PC-9 (cell line): ENCODE measurements at regions not wholly inside any gene's neighbourhood (a gene's known extent, or its start where the extent isn't known, plus 50 kb on each side); places are given as distances from the start of the nearest gene placed in this dataset.

Experiments used
- CTCF ChIP-seq: fragments of 200-600 bp; sonication (generic); conservative IDR thresholded peaks from 2 replicates; pipeline ENCODE4 v1.6.1; 2017; ENCODE audit warnings: mixed run types, antibody characterized with exemption, mild to moderate bottlenecking, moderate library complexity
- EZH2 ChIP-seq: fragments of 200-600 bp; sonication (generic); IDR thresholded peaks from 2 replicates; pipeline ENCODE4 v1.8.0; 2017; ENCODE audit warnings: antibody characterized with exemption, low read depth

DNA sequence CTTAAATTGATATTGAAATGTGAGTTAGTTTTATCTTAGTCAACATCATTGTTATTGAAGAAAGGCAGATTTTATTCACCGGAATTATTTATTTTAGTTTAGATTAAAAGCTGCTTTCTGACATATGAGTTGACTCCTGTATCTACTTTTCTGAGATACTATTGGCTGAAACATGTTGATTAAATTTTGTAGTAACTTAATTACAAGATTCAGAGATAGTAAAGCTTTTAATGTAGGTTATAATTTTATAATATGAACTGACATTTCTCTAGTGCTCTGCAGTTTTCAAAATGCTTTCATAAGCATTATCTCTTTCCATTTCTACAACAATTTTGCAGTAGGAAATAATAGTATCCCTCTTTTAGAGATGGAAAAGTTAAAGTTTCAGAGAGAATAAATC lies 616.0 kb downstream of the USP25 start:
- TF ChIP-seq CTCF (no peak), EZH2 (no peak)
